MM.1S (cell line): ENCODE measurements at regions not wholly inside any gene's neighbourhood (a gene's known extent, or its start where the extent isn't known, plus 50 kb on each side); places are given as distances from the start of the nearest gene placed in this dataset.

Experiments used
- DNase-seq: peaks from one replicate; pipeline ENCODE4 v3.0.0-alpha.2; 2015
- H2AFZ ChIP-seq: fragments of 300-600 bp; sonication (generic); 2 replicates; pipeline ENCODE4 v1.6.0; 2016; ENCODE audit warnings: antibody characterized with exemption, low read length
- H3F3A ChIP-seq: fragments of 300-600 bp; sonication (generic); 2 replicates; pipeline ENCODE4 v1.6.1; 2016; ENCODE audit warnings: mild to moderate bottlenecking, antibody characterized with exemption, low read length, moderate library complexity, mixed read lengths; ENCODE audit not compliant: insufficient read depth
- H3K27ac ChIP-seq: fragments of 300-600 bp; sonication (generic); 2 replicates; pipeline ENCODE4 v1.5.1; 2016; ENCODE audit warnings: mild to moderate bottlenecking, low read length
- H3K27me3 ChIP-seq: fragments of 300-600 bp; sonication (generic); replicated peaks from 2 replicates; pipeline ENCODE4 v1.6.0; 2016; ENCODE audit warnings: low read length; ENCODE audit not compliant: insufficient read depth
- H3K36me3 ChIP-seq: fragments of 300-600 bp; sonication (generic); replicated peaks from 2 replicates; pipeline ENCODE4 v1.6.1; 2016; ENCODE audit warnings: mild to moderate bottlenecking, low read length, mixed read lengths; ENCODE audit not compliant: insufficient read depth
- H3K4me1 ChIP-seq: fragments of 300-600 bp; sonication (generic); 2 replicates; pipeline ENCODE4 v1.6.1; 2016; ENCODE audit warnings: low read length, mixed read lengths
- H3K4me2 ChIP-seq: fragments of 300-600 bp; sonication (generic); 2 replicates; pipeline ENCODE4 v1.6.0; 2016; ENCODE audit warnings: low read depth, low read length
- H3K4me3 ChIP-seq: fragments of 300-600 bp; sonication (generic); 2 replicates; pipeline ENCODE4 v1.5.1; 2016; ENCODE audit warnings: low read length, mixed read lengths
- H3K79me2 ChIP-seq: fragments of 300-600 bp; sonication (generic); 2 replicates; pipeline ENCODE4 v1.6.1; 2016; ENCODE audit warnings: mixed run types, low read length, mixed read lengths
- H3K9ac ChIP-seq: fragments of 300-600 bp; sonication (generic); 2 replicates; pipeline ENCODE4 v1.6.1; 2016; ENCODE audit warnings: low read length, mixed read lengths
- H3K9me2 ChIP-seq: fragments of 300-600 bp; sonication (generic); replicated peaks from 2 replicates; pipeline ENCODE4 v1.6.1; 2016; ENCODE audit warnings: mild to moderate bottlenecking, low read length, mixed read lengths; ENCODE audit not compliant: insufficient read depth
- H3K9me3 ChIP-seq: fragments of 300-600 bp; sonication (generic); replicated peaks from 2 replicates; pipeline ENCODE4 v1.6.1; 2016; ENCODE audit warnings: mild to moderate bottlenecking, low read length, mixed read lengths; ENCODE audit not compliant: insufficient read depth
- H4K20me1 ChIP-seq: fragments of 300-600 bp; sonication (generic); 2 replicates; pipeline ENCODE4 v1.6.1; 2016; ENCODE audit warnings: mild to moderate bottlenecking, low read length, moderate library complexity, mixed read lengths; ENCODE audit not compliant: insufficient read depth
- CTCF ChIP-seq: fragments of 300-600 bp; sonication (generic); IDR thresholded peaks from 2 replicates; pipeline ENCODE4 v1.5.1; 2016; ENCODE audit warnings: antibody characterized with exemption, low read length, mixed read lengths
- EZH2 ChIP-seq: fragments of 300-600 bp; sonication (generic); optimal IDR thresholded peaks from 2 replicates; pipeline ENCODE3; 2017; ENCODE audit warnings: low read depth, mild to moderate bottlenecking, antibody characterized with exemption, low read length, mixed read lengths
- EZH2phosphoT487 ChIP-seq: fragments of 300-600 bp; sonication (generic); IDR thresholded peaks from 2 replicates; pipeline ENCODE4 v1.6.1; 2018; ENCODE audit warnings: antibody characterized with exemption, low read length

- no peaks in the 10 kb centered on the region for H3K4me1 ChIP-seq
- no peak overlapping the region for H3K4me2 ChIP-seq
- TF ChIP-seq EZH2phosphoT487, result no peak
- TF ChIP-seq EZH2, result no peak
- no peak for TF ChIP-seq CTCF
- no peak overlapping the region for H3K27ac ChIP-seq
- no peaks in the 10 kb centered on the region for H3K36me3 ChIP-seq
- H3K9me3 ChIP-seq, result no peaks in the 10 kb centered on the region
- no peak for DNase-seq
- H4K20me1 ChIP-seq, result no peaks in the 10 kb centered on the region
- H3K27me3 ChIP-seq, result no peaks in the 10 kb centered on the region
- H3K9me2 ChIP-seq, result no peaks in the 10 kb centered on the region
- H3K4me3 ChIP-seq, result no peak overlapping the region
- no peaks in the 10 kb centered on the region for H3K79me2 ChIP-seq
- H2AFZ ChIP-seq, result no peak overlapping the region
- no peaks in the 10 kb centered on the region for H3F3A ChIP-seq
- no peak overlapping the region for H3K9ac ChIP-seq
Measured at GRCh38 chr18:6623278-6623677, 106.2 kb upstream of the ARHGAP28 start.

GRCh38 chr18:6624271-6624660, 105.2 kb upstream of the ARHGAP28 start:
- no peak for DNase-seq
- H3K9me3 ChIP-seq, result no peaks in the 10 kb centered on the region
- H4K20me1 ChIP-seq, result no peaks in the 10 kb centered on the region
- no peak overlapping the region for H3K9ac ChIP-seq
- no peak overlapping the region for H3K4me3 ChIP-seq
- no peak for TF ChIP-seq CTCF
- TF ChIP-seq EZH2, result no peak
- TF ChIP-seq EZH2phosphoT487, result no peak
- H3K9me2 ChIP-seq, result no peaks in the 10 kb centered on the region
- no peaks in the 10 kb centered on the region for H3K79me2 ChIP-seq
- H3K36me3 ChIP-seq, result no peaks in the 10 kb centered on the region
- H3K4me1 ChIP-seq, result no peaks in the 10 kb centered on the region
- no peak overlapping the region for H2AFZ ChIP-seq
- no peaks in the 10 kb centered on the region for H3F3A ChIP-seq
- H3K4me2 ChIP-seq, result no peak overlapping the region
- H3K27me3 ChIP-seq, result no peaks in the 10 kb centered on the region
- H3K27ac ChIP-seq, result no peak overlapping the region

- Histone ChIP-seq H4K20me1 (no peaks in the 10 kb centered on the region), H3K79me2 (no peaks in the 10 kb centered on the region), H3K36me3 (no peaks in the 10 kb centered on the region), H3K9me3 (no peaks in the 10 kb centered on the region), H3K4me3 (no peak overlapping the region), H3K27me3 (no peaks in the 10 kb centered on the region), H3K4me2 (no peak overlapping the region), H2AFZ (no peak overlapping the region), H3K4me1 (no peaks in the 10 kb centered on the region), H3K27ac (no peak overlapping the region), H3K9ac (no peak overlapping the region), H3F3A (no peaks in the 10 kb centered on the region), H3K9me2 (no peaks in the 10 kb centered on the region)
- DNase-seq, result no peak
- TF ChIP-seq EZH2phosphoT487 (no peak), EZH2 (no peak), CTCF (no peak)
Measured at GRCh38 chr18:6624661-6625311, 104.7 kb upstream of the ARHGAP28 start.
